ENCODE measurements at regions not wholly inside any gene's neighbourhood (a gene's known extent, or its start where the extent isn't known, plus 50 kb on each side); places are given as distances from the start of the nearest gene placed in this dataset.

DNA sequence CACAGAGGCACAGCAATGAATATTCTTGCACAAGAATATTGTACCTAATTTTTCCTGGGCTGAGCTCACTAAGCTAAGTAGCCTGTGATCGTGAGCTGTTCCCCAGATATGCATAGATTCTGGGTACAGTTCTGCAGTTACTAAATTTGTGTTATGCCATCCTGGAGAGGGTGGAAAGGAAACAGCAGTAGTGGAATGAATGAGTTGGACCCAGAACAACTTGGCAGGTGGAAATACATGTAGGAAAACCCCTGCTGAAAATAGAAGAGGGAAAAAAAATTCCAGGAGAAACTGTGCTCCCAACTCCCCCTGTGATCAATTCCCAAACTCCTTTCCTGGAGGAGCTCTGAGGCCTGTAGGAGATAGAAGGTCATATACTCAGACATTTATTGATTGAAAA lies 181.5 kb upstream of the MGAT5 start:
- Histone ChIP-seq H3K27ac (ENCODE audit: low read depth, low read length) (no peak overlapping the region), H3K36me3 (ENCODE audit: insufficient read depth, low read length) (no peaks in the 10 kb centered on the region), H3K4me3 (ENCODE audit: low read depth, low read length) (no peak overlapping the region), H3K4me1 (ENCODE audit: control insufficient read depth, insufficient read depth, low read length, unreplicated experiment) (no peaks in the 10 kb centered on the region), H2AFZ (ENCODE audit: low read length, unreplicated experiment) (no peak overlapping the region), H3K79me2 (ENCODE audit: control insufficient read depth, insufficient read depth, low read length, unreplicated experiment) (no peaks in the 10 kb centered on the region), H3K27me3 (ENCODE audit: insufficient read depth, low read length) (0 out of 2 replicates have a peak, but pooled peaks cover 8% of the 10 kb centered on the region)

DNA sequence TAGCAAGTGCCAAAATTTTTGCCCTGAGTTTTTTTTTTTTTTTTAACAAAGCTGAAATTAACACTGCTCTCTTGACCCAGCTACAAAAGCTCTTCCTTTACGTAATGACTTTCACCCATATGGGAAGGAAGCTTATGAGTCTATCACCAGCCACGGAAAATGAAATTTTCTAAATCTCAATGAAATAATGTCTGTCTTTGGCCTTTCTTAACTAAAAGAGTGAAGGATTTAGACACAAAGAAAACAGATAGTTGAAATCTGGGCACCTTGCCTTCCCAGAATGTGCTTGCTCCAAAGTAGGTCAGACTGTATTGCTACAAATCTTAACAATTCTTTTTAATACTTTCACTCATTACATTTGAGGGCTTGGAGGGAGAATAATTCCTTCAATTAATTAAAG lies 180.8 kb upstream of the MGAT5 start:
- Histone ChIP-seq H3K4me3 (ENCODE audit: low read depth, low read length) (no peak overlapping the region), H3K27ac (ENCODE audit: low read depth, low read length) (no peak overlapping the region), H3K27me3 (ENCODE audit: insufficient read depth, low read length) (peaks cover 9% of the 10 kb centered on the region; the same call in 1 of the 2 replicates), H3K79me2 (ENCODE audit: control insufficient read depth, insufficient read depth, low read length, unreplicated experiment) (no peaks in the 10 kb centered on the region), H3K4me1 (ENCODE audit: control insufficient read depth, insufficient read depth, low read length, unreplicated experiment) (no peaks in the 10 kb centered on the region), H2AFZ (ENCODE audit: low read length, unreplicated experiment) (no peak overlapping the region), H3K36me3 (ENCODE audit: insufficient read depth, low read length) (no peaks in the 10 kb centered on the region)

DNA sequence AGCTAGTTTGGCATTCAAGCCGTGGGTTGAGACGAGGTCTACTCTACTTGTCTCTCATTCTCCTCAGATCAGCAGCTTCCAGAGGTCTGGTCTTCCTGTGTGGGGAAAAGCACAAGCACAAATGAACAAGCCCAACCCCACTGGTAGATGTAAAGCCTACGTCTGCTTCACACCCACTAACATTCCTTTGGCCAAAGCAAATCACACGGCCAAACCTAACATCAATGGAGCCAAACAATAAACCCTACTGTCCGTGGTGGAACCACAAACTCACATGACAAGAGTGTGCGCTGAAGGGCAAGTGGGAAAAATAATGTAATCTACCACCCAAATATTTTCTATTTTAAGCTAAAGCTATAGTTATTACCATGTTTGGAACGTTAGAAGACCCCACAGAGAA lies 179.3 kb upstream of the MGAT5 start:
- no peaks in the 10 kb centered on the region for H3K36me3 ChIP-seq (ENCODE audit: insufficient read depth, low read length)
- H3K4me3 ChIP-seq (ENCODE audit: low read depth, low read length) = no peak overlapping the region
- no peaks in the 10 kb centered on the region for H3K4me1 ChIP-seq (ENCODE audit: control insufficient read depth, insufficient read depth, low read length, unreplicated experiment)
- no peaks in the 10 kb centered on the region for H3K79me2 ChIP-seq (ENCODE audit: control insufficient read depth, insufficient read depth, low read length, unreplicated experiment)
- H3K27me3 ChIP-seq (ENCODE audit: insufficient read depth, low read length) = peaks cover 24% of the 10 kb centered on the region; the same call in 1 of the 2 replicates
- no peak overlapping the region for H3K27ac ChIP-seq (ENCODE audit: low read depth, low read length)
- no peak overlapping the region for H2AFZ ChIP-seq (ENCODE audit: low read length, unreplicated experiment)

DNA sequence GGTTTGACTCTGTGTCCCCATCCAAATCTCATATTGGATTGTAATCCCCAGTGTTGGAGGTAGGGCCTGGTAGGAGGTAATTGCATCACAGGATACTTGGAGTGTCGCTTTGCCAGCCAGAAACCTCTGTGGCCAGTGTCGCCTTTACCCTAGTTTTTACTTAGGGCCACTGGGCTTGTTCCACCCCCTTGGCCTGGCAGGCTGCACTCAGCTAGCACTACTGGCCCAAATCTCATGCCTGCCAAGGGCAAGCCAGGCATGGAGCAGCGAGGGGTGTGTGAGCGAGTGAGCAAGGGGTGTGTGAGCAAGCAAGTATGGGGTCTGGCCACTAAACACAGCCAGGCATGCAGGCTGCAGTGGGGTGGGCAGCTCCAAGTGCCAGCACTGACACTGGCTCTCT lies 178.7 kb upstream of the MGAT5 start:
- Histone ChIP-seq H3K27ac (ENCODE audit: low read depth, low read length) (no peak overlapping the region), H3K79me2 (ENCODE audit: control insufficient read depth, insufficient read depth, low read length, unreplicated experiment) (no peaks in the 10 kb centered on the region), H3K4me1 (ENCODE audit: control insufficient read depth, insufficient read depth, low read length, unreplicated experiment) (no peaks in the 10 kb centered on the region), H3K27me3 (ENCODE audit: insufficient read depth, low read length) (peaks cover 26% of the 10 kb centered on the region; the same call in 1 of the 2 replicates), H3K36me3 (ENCODE audit: insufficient read depth, low read length) (no peaks in the 10 kb centered on the region), H3K4me3 (ENCODE audit: low read depth, low read length) (no peak overlapping the region), H2AFZ (ENCODE audit: low read length, unreplicated experiment) (no peak overlapping the region)

DNA sequence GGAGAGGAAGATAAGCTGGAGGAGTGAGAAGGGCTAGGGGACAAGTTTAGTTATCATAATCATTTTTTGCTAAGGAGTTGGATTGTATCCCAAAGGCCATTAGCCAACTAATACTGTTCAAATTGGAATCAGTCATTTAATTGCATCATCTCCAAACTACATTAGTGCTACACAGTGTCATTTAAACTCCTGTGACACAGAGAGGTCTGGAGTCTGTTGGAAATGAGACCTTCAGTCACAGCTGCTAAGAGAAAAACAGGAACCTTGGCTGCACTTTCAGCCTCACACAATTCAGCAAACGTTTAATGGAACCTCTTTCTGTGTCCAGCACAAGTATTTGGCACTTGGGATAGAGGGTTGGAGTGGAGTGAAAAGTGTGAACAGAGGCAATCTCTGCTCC lies 175.5 kb upstream of the MGAT5 start:
- Histone ChIP-seq H3K36me3 (ENCODE audit: insufficient read depth, low read length) (no peaks in the 10 kb centered on the region), H3K79me2 (ENCODE audit: control insufficient read depth, insufficient read depth, low read length, unreplicated experiment) (no peaks in the 10 kb centered on the region)

DNA sequence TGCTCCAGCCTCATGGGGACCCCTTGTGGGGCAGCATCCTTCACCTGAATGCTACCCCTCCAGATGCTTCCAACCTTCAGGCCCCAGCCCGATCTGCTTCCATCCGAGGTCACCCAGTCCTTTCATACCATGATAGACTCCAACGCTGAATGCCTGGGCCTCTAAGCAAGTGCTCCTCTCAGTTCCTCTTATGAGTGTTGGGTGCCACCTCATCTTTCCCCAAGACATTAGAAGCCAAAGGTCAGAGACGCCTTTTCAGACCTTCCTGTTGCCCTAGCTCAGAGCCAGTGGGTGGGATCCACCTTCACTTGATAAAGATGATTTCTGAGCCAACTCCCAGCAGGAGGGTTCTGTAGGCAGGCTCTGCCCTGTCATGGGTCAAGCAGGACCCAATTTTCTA lies 174.5 kb upstream of the MGAT5 start:
- Histone ChIP-seq H3K4me1 (ENCODE audit: control insufficient read depth, insufficient read depth, low read length, unreplicated experiment) (no peaks in the 10 kb centered on the region), H3K4me3 (ENCODE audit: low read depth, low read length) (no peak overlapping the region), H3K27me3 (ENCODE audit: insufficient read depth, low read length) (peaks cover 50% of the 10 kb centered on the region; the same call in 1 of the 2 replicates), H3K79me2 (ENCODE audit: control insufficient read depth, insufficient read depth, low read length, unreplicated experiment) (no peaks in the 10 kb centered on the region), H3K27ac (ENCODE audit: low read depth, low read length) (no peak overlapping the region), H2AFZ (ENCODE audit: low read length, unreplicated experiment) (no peak overlapping the region), H3K36me3 (ENCODE audit: insufficient read depth, low read length) (no peaks in the 10 kb centered on the region)

More for the DNA sequence above, 175.5 kb upstream of the MGAT5 start:
- H3K4me3 ChIP-seq (ENCODE audit: low read depth, low read length) = no peak overlapping the region
- peaks cover 53% of the 10 kb centered on the region; the same call in 1 of the 2 replicates for H3K27me3 ChIP-seq (ENCODE audit: insufficient read depth, low read length)
- no peaks in the 10 kb centered on the region for H3K4me1 ChIP-seq (ENCODE audit: control insufficient read depth, insufficient read depth, low read length, unreplicated experiment)
- no peak overlapping the region for H3K27ac ChIP-seq (ENCODE audit: low read depth, low read length)
- no peak overlapping the region for H2AFZ ChIP-seq (ENCODE audit: low read length, unreplicated experiment)

DNA sequence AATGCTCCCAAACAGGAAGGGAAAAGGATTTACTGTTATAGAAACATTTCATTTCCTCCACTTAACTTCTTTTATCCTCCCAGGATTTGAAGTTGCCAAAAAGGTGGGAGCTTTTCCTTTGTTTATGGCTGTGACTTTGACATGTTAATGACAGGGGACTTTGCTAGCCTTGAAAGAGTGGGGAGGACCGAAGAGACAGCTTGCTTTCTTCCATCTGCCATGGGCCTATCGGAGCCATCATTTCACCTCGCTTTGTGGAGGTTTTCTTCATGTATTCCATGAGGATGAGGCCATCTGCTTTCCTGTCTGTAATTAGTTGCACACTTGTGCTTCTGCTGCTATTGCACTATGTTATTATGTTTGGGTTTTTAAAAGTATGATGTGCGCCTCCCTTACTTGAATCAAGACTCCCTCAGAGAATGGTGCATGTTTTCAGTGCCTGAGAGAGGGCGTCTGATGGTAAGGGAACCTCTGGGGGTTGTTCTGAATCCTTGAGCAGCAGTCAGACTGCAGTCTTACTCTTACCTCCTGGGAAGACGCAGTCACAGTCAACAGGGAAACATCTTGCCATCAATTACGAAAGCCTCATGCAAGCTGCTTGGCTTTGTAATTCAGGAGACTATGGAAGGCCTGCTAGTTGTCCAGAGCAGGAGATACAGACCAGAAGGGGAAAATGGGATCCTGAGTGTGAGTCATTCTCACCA lies 173.3 kb upstream of the MGAT5 start:
- H2AFZ ChIP-seq (ENCODE audit: low read length, unreplicated experiment) = no peak overlapping the region
- peaks cover 45% of the 10 kb centered on the region; the same call in 1 of the 2 replicates for H3K27me3 ChIP-seq (ENCODE audit: insufficient read depth, low read length)
- H3K4me1 ChIP-seq (ENCODE audit: control insufficient read depth, insufficient read depth, low read length, unreplicated experiment) = no peaks in the 10 kb centered on the region
- H3K36me3 ChIP-seq (ENCODE audit: insufficient read depth, low read length) = no peaks in the 10 kb centered on the region
- H3K4me3 ChIP-seq (ENCODE audit: low read depth, low read length) = no peak overlapping the region
- H3K27ac ChIP-seq (ENCODE audit: low read depth, low read length) = no peak overlapping the region
- no peaks in the 10 kb centered on the region for H3K79me2 ChIP-seq (ENCODE audit: control insufficient read depth, insufficient read depth, low read length, unreplicated experiment)

DNA sequence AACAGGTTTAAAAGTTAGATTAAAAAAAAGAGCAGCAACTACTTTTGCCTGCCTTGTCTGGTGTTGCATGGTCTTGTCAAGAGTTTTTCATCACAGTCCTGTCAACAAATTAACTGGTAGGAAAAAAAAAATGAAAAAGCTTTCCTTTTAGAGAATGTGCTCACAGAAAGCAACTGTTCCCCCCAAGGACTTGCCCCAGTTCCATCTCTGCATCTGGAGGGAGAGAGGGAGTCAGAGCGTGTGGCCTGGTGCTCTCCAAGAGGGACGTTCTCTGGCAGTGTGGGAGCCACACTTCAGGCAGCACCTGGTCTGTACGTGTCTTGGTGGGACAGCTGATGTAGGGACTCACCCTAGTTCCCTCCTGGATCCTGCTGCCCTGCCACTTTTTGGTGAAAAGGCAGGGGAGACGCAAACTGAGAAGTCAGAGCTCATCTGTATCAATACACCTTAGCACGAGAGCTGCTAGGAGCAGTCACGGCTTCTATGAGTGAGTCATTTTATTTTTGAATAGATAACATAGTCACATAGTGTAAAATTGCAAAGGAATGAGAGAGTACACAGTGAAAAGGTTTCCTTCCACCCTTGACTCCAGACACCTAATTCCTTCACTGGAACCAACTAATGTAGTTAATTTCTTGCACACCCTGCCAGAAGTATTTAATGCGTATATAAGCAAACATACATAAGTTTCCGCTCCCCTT lies 172.5 kb upstream of the MGAT5 start:
- H3K4me1 ChIP-seq (ENCODE audit: control insufficient read depth, insufficient read depth, low read length, unreplicated experiment) = no peaks in the 10 kb centered on the region
- H2AFZ ChIP-seq (ENCODE audit: low read length, unreplicated experiment) = no peak overlapping the region
- no peaks in the 10 kb centered on the region for H3K79me2 ChIP-seq (ENCODE audit: control insufficient read depth, insufficient read depth, low read length, unreplicated experiment)
- H3K4me3 ChIP-seq (ENCODE audit: low read depth, low read length) = no peak overlapping the region
- no peak overlapping the region for H3K27ac ChIP-seq (ENCODE audit: low read depth, low read length)
- no peaks in the 10 kb centered on the region for H3K36me3 ChIP-seq (ENCODE audit: insufficient read depth, low read length)
- peaks cover 48% of the 10 kb centered on the region; the same call in 1 of the 2 replicates for H3K27me3 ChIP-seq (ENCODE audit: insufficient read depth, low read length)

DNA sequence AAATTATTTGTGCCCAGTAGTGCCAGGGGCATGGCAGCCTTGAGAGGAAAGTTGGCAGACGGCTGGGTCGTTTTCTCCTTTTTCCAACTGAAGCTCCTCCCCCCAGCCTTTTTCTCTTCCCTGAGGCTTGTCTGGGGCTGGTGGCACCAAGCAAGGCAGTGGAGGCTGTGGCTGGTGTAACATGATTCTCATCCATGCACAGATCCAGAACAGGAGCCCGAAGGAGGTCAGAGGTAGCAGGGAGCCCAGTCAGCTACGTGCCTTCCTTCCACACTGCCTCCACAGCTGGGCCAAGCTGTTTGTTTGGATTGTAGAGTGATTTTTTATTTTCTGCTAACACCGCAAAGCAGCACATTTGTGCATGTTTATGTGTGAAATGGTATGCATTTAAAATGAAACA lies 170.3 kb upstream of the MGAT5 start:
- peaks cover 51% of the 10 kb centered on the region; the same call in 1 of the 2 replicates for H3K27me3 ChIP-seq (ENCODE audit: insufficient read depth, low read length)
- no peak overlapping the region for H2AFZ ChIP-seq (ENCODE audit: low read length, unreplicated experiment)
- no peak overlapping the region for H3K4me3 ChIP-seq (ENCODE audit: low read depth, low read length)

DNA sequence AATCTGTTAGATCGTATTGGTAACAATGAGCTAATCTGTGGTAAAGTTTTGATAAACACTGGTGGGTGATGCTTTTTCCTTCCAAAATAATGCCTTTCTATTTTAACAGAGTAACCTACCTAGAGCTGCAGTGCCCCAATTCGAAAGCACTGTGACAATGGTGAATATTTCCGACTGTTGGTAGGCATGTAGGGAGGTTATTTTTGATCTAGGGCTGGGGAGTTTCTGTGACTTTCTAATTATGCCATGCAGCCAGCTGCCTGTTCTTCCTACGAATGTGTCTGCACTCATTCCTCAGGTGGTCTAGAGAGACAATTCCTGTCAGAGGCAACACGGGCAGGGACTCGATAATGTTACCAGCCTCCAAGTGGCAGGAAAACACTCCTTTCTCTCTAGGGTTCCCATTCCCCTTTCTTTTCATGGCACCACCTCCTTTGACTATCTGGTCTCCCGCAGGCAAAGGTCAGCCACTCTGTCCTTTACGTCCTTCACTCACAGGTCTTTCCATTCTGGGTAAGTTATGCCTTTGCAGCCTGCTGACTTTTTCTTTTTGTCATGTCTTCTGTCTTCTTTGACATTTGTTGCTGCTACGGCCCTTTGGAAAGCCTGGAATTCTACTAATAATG lies 167.2 kb upstream of the MGAT5 start:
- Histone ChIP-seq H2AFZ (ENCODE audit: low read length, unreplicated experiment) (no peak overlapping the region), H3K27ac (ENCODE audit: low read depth, low read length) (no peak overlapping the region), H3K36me3 (ENCODE audit: insufficient read depth, low read length) (no peaks in the 10 kb centered on the region), H3K4me1 (ENCODE audit: control insufficient read depth, insufficient read depth, low read length, unreplicated experiment) (no peaks in the 10 kb centered on the region), H3K79me2 (ENCODE audit: control insufficient read depth, insufficient read depth, low read length, unreplicated experiment) (no peaks in the 10 kb centered on the region), H3K4me3 (ENCODE audit: low read depth, low read length) (no peak overlapping the region), H3K27me3 (ENCODE audit: insufficient read depth, low read length) (peaks cover 24% of the 10 kb centered on the region; the same call in 1 of the 2 replicates)

More for the DNA sequence above, 170.3 kb upstream of the MGAT5 start:
- H3K27ac ChIP-seq (ENCODE audit: low read depth, low read length) = no peak overlapping the region
- no peaks in the 10 kb centered on the region for H3K79me2 ChIP-seq (ENCODE audit: control insufficient read depth, insufficient read depth, low read length, unreplicated experiment)
- no peaks in the 10 kb centered on the region for H3K4me1 ChIP-seq (ENCODE audit: control insufficient read depth, insufficient read depth, low read length, unreplicated experiment)
- no peaks in the 10 kb centered on the region for H3K36me3 ChIP-seq (ENCODE audit: insufficient read depth, low read length)

All from ACC112 (cell line).